ENCODE measurements at regions not wholly inside any gene's neighbourhood (a gene's known extent, or its start where the extent isn't known, plus 50 kb on each side); places are given as distances from the start of the nearest gene placed in this dataset.

DNA sequence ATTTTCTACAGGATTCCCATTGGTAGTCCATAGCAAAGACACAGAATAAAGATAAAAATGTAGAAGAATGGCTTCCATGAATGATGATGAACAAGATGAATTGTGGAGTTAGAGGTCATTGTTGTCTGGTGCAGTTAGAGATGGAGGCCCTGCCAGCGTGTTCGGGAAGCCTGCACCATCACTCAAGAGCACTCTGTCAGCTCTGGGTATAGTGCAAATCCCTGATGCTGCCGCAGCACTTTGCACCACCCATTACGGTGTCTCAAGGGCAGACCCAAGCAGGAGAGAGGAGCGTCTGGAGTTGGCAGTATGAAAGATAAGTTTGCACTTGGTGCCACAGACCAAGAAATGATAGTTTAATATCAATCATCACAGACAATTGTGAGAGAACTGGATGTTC lies 181.6 kb upstream of the CHST9 start:
- H3K36me3 ChIP-seq (ENCODE audit: insufficient read depth, insufficient read length, low read length), result no peaks in the 10 kb centered on the region
- no peak for DNase-seq (ENCODE audit: low read depth, low spot score)
- H3K9ac ChIP-seq (ENCODE audit: insufficient read length, low read depth), result no peak overlapping the region
- H3K9me3 ChIP-seq (ENCODE audit: insufficient read depth, low read length), result no peaks in the 10 kb centered on the region
- H3K4me3 ChIP-seq (ENCODE audit: insufficient read length, low read depth), result no peak overlapping the region
- no peak for TF ChIP-seq YY1 (IDR thresholded peaks at IDR 0.05; ENCODE audit: insufficient read depth, insufficient read length)
- TF ChIP-seq ZNF274 (IDR thresholded peaks at IDR 0.05; ENCODE audit: low read depth, low read length), result no peak
- TF ChIP-seq SUZ12 (IDR thresholded peaks at IDR 0.05; ENCODE audit: extremely low read depth, insufficient read depth, insufficient read length), result no peak
- no peaks in the 10 kb centered on the region for H3K27me3 ChIP-seq (ENCODE audit: insufficient read depth, insufficient read length)
- no peaks in the 10 kb centered on the region for H3K4me1 ChIP-seq (ENCODE audit: insufficient read depth, insufficient read length)

DNA sequence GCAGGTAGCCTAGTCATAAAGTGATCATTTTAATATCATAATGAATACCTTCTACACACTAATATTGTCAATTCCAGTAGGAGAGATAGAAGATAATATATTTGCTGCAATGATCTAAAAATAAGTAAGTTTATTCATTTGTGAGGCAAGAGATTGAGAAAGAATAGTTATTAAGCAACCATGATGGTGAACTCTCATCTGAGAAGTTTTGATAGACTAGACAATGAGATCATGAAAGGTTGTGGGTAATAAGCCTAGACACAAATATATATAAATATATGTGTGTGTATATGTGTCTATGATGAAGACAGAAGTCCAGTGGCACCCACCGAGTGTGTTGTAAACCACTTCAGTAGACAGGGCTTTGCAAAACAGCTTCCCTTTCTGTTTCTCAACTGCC lies 181.0 kb upstream of the CHST9 start:
- H3K4me1 ChIP-seq (ENCODE audit: insufficient read depth, insufficient read length), result no peaks in the 10 kb centered on the region
- no peaks in the 10 kb centered on the region for H3K9me3 ChIP-seq (ENCODE audit: insufficient read depth, low read length)
- no peak overlapping the region for H3K4me3 ChIP-seq (ENCODE audit: insufficient read length, low read depth)
- no peak for DNase-seq (ENCODE audit: low read depth, low spot score)
- no peak overlapping the region for H3K9ac ChIP-seq (ENCODE audit: insufficient read length, low read depth)
- TF ChIP-seq SUZ12 (IDR thresholded peaks at IDR 0.05; ENCODE audit: extremely low read depth, insufficient read depth, insufficient read length), result no peak
- no peak for TF ChIP-seq YY1 (IDR thresholded peaks at IDR 0.05; ENCODE audit: insufficient read depth, insufficient read length)
- no peak for TF ChIP-seq ZNF274 (IDR thresholded peaks at IDR 0.05; ENCODE audit: low read depth, low read length)
- H3K36me3 ChIP-seq (ENCODE audit: insufficient read depth, insufficient read length, low read length), result no peaks in the 10 kb centered on the region
- H3K27me3 ChIP-seq (ENCODE audit: insufficient read depth, insufficient read length), result no peaks in the 10 kb centered on the region

DNA sequence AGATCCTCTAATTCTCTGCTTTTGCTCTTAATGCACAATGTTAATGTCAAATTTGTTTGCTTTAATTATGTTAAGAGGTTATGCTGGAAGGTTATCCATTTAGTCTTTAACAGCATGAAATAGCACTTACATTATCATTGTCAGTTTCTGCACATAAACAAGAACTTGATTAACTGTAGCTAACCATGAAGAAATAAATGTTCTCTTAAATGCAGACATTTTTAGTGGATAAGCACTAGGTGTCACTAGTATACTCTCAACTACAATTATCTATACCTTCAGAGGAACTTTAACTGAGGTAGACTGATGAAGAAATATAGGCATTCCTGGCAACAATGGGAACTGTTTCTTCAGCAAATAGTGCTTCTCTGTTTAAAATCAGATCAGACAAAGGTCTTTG lies 178.8 kb upstream of the CHST9 start:
- Histone ChIP-seq H3K9me3 (ENCODE audit: insufficient read depth, low read length) (no peaks in the 10 kb centered on the region), H3K9ac (ENCODE audit: insufficient read length, low read depth) (no peak overlapping the region), H3K36me3 (ENCODE audit: insufficient read depth, insufficient read length, low read length) (no peaks in the 10 kb centered on the region), H3K4me1 (ENCODE audit: insufficient read depth, insufficient read length) (no peaks in the 10 kb centered on the region), H3K4me3 (ENCODE audit: insufficient read length, low read depth) (no peak overlapping the region), H3K27me3 (ENCODE audit: insufficient read depth, insufficient read length) (no peaks in the 10 kb centered on the region)
- no peak for DNase-seq (ENCODE audit: low read depth, low spot score)
- no peak for TF ChIP-seq SUZ12 (IDR thresholded peaks at IDR 0.05; ENCODE audit: extremely low read depth, insufficient read depth, insufficient read length)
- TF ChIP-seq YY1 (IDR thresholded peaks at IDR 0.05; ENCODE audit: insufficient read depth, insufficient read length), result no peak
- no peak for TF ChIP-seq ZNF274 (IDR thresholded peaks at IDR 0.05; ENCODE audit: low read depth, low read length)

DNA sequence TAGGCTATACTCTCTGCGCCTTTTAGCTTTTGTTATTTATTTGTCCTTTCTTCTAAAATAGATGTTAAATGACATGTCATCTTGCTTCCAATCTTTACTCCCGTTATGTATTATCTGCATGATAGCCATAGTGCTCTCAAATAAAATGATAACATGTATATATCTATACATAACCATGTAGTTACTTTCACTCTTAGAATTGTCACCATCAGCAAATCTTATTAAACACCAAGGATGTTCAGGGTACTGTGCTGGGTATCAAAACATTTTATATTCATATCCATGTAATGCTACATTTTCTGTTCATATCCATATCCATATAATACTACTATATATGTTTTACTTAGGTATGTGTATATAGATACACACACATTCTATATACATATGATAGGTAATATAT lies 176.4 kb upstream of the CHST9 start:
- H3K36me3 ChIP-seq (ENCODE audit: insufficient read depth, insufficient read length, low read length), result no peaks in the 10 kb centered on the region
- no peak overlapping the region for H3K9ac ChIP-seq (ENCODE audit: insufficient read length, low read depth)
- H3K4me3 ChIP-seq (ENCODE audit: insufficient read length, low read depth), result no peak overlapping the region
- no peaks in the 10 kb centered on the region for H3K9me3 ChIP-seq (ENCODE audit: insufficient read depth, low read length)
- TF ChIP-seq YY1 (IDR thresholded peaks at IDR 0.05; ENCODE audit: insufficient read depth, insufficient read length) (no peak), ZNF274 (IDR thresholded peaks at IDR 0.05; ENCODE audit: low read depth, low read length) (no peak), SUZ12 (IDR thresholded peaks at IDR 0.05; ENCODE audit: extremely low read depth, insufficient read depth, insufficient read length) (no peak)
- DNase-seq (ENCODE audit: low read depth, low spot score), result no peak
- no peaks in the 10 kb centered on the region for H3K27me3 ChIP-seq (ENCODE audit: insufficient read depth, insufficient read length)
- H3K4me1 ChIP-seq (ENCODE audit: insufficient read depth, insufficient read length), result no peaks in the 10 kb centered on the region

DNA sequence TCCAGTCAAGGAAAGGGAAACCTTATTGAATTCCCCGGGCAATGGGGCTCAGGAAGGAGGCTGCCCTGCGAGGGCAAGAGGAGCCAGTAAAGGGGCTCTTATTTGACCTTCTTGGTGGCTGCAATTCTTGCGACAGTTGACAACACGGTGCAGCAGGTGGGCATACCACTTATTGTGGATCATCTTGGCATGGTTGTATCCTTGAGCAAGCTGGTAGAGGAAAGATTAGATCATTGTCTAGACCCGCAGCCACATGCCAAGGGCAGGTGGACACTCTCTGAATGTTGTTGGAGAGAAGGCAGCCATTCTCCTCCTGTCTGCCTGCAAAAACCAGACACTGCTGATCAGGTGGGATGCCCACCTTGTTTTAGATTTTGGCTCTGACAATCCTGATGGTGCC lies 170.2 kb upstream of the CHST9 start:
- Histone ChIP-seq H3K27me3 (ENCODE audit: insufficient read depth, insufficient read length) (no peaks in the 10 kb centered on the region), H3K9ac (ENCODE audit: insufficient read length, low read depth) (no peak overlapping the region), H3K9me3 (ENCODE audit: insufficient read depth, low read length) (no peaks in the 10 kb centered on the region), H3K4me1 (ENCODE audit: insufficient read depth, insufficient read length) (no peaks in the 10 kb centered on the region), H3K36me3 (ENCODE audit: insufficient read depth, insufficient read length, low read length) (no peaks in the 10 kb centered on the region), H3K4me3 (ENCODE audit: insufficient read length, low read depth) (no peak overlapping the region)
- DNase-seq (ENCODE audit: low read depth, low spot score), result no peak
- TF ChIP-seq SUZ12 (IDR thresholded peaks at IDR 0.05; ENCODE audit: extremely low read depth, insufficient read depth, insufficient read length) (no peak), YY1 (IDR thresholded peaks at IDR 0.05; ENCODE audit: insufficient read depth, insufficient read length) (no peak), ZNF274 (IDR thresholded peaks at IDR 0.05; ENCODE audit: low read depth, low read length) (no peak)

DNA sequence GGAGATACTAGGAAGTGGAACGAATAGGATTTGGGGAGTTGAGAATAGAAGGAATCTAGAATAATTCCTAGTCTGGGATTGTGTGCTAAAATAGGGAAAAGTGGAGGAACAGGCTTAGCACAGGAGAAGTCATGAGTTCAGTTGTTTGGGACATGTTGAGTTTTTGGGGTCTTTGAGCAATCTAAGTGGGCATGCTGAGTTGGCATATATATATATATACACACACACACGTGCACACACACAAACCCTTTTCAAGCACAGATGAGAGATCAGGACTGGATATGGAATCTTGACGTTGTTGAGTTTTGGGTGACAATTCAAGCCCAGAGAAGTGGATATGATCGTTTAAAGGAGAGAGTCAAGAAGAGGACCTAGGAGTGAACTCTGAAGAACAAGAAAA lies 168.2 kb upstream of the CHST9 start:
- Histone ChIP-seq H3K4me3 (ENCODE audit: insufficient read length, low read depth) (no peak overlapping the region), H3K27me3 (ENCODE audit: insufficient read depth, insufficient read length) (no peaks in the 10 kb centered on the region), H3K9ac (ENCODE audit: insufficient read length, low read depth) (no peak overlapping the region), H3K4me1 (ENCODE audit: insufficient read depth, insufficient read length) (no peaks in the 10 kb centered on the region), H3K36me3 (ENCODE audit: insufficient read depth, insufficient read length, low read length) (no peaks in the 10 kb centered on the region), H3K9me3 (ENCODE audit: insufficient read depth, low read length) (no peaks in the 10 kb centered on the region)
- TF ChIP-seq ZNF274 (IDR thresholded peaks at IDR 0.05; ENCODE audit: low read depth, low read length) (no peak), SUZ12 (IDR thresholded peaks at IDR 0.05; ENCODE audit: extremely low read depth, insufficient read depth, insufficient read length) (no peak), YY1 (IDR thresholded peaks at IDR 0.05; ENCODE audit: insufficient read depth, insufficient read length) (no peak)
- DNase-seq (ENCODE audit: low read depth, low spot score), result no peak

DNA sequence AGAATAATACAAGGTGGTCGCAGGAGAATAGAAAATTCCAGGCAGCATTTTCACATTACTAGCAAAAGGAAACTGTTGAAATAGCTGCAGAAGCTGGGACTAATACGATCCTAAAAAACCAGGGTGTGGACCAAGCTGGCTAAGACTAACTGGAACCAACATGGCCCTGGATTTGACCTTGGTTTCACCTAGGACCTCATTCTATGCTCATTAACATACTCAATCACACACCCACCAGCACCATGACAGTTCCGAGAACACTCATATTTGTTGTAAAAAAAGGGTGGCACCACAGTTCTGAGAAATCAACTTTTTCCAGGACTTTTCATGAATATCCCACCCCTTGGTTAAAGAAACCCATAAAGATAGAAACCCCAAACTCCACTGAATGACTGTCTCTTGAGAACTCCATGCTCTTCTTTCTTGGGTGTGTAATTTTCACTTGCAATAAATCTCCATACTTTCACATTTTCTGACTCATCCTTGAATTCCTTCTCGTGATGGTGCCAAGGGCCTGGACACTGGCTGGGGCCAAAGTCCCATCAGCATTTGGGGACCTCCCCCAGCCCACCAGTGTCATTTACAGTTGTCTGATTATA lies 164.3 kb upstream of the CHST9 start:
- Histone ChIP-seq H3K9me3 (ENCODE audit: insufficient read depth, low read length) (no peaks in the 10 kb centered on the region), H3K4me1 (ENCODE audit: insufficient read depth, insufficient read length) (no peaks in the 10 kb centered on the region), H3K36me3 (ENCODE audit: insufficient read depth, insufficient read length, low read length) (no peaks in the 10 kb centered on the region), H3K4me3 (ENCODE audit: insufficient read length, low read depth) (no peak overlapping the region), H3K27me3 (ENCODE audit: insufficient read depth, insufficient read length) (no peaks in the 10 kb centered on the region), H3K9ac (ENCODE audit: insufficient read length, low read depth) (no peak overlapping the region)
- TF ChIP-seq YY1 (IDR thresholded peaks at IDR 0.05; ENCODE audit: insufficient read depth, insufficient read length) (no peak), SUZ12 (IDR thresholded peaks at IDR 0.05; ENCODE audit: extremely low read depth, insufficient read depth, insufficient read length) (no peak), ZNF274 (IDR thresholded peaks at IDR 0.05; ENCODE audit: low read depth, low read length) (no peak)
- DNase-seq (ENCODE audit: low read depth, low spot score), result no peak
